H9 (cell line): ENCODE measurements at regions not wholly inside any gene's neighbourhood (a gene's known extent, or its start where the extent isn't known, plus 50 kb on each side); places are given as distances from the start of the nearest gene placed in this dataset.

Source experiments
- DNase-seq: peaks from one replicate; pipeline ENCODE4 v3.0.0-alpha.2; 2017
- H2AFZ ChIP-seq: one replicate; pipeline ENCODE4 v1.6.1; 2013; ENCODE audit warnings: mild to moderate bottlenecking, low read length, control low read depth, moderate library complexity
- H2AK5ac ChIP-seq: 2 replicates; pipeline ENCODE4 v1.6.1; 2013; ENCODE audit warnings: low read length, control low read depth, mixed read lengths; ENCODE audit not compliant: insufficient read length
- H2BK120ac ChIP-seq: one replicate; pipeline ENCODE4 v1.6.1; 2013; ENCODE audit warnings: low read depth, mild to moderate bottlenecking, low read length, control low read depth, inconsistent platforms; ENCODE audit not compliant: poor library complexity, severe bottlenecking
- H2BK12ac ChIP-seq: 2 replicates; pipeline ENCODE4 v1.6.1; 2013; ENCODE audit warnings: low read length, control low read depth, mixed read lengths, low read depth; ENCODE audit not compliant: insufficient read length
- H2BK15ac ChIP-seq: 2 replicates; pipeline ENCODE4 v1.6.1; 2013; ENCODE audit warnings: low read depth, low read length, control low read depth
- H2BK20ac ChIP-seq: one replicate; pipeline ENCODE4 v1.6.1; 2013; ENCODE audit warnings: low read depth, mild to moderate bottlenecking, low read length, control low read depth, inconsistent platforms; ENCODE audit not compliant: poor library complexity, severe bottlenecking
- H2BK5ac ChIP-seq: 2 replicates; pipeline ENCODE4 v1.6.1; 2013; ENCODE audit warnings: low read length, control low read depth, mixed read lengths; ENCODE audit not compliant: insufficient read length
- H3K14ac ChIP-seq: 2 replicates; pipeline ENCODE4 v1.6.1; 2013; ENCODE audit warnings: low read length, control low read depth; ENCODE audit not compliant: insufficient read depth
- H3K18ac ChIP-seq: 2 replicates; pipeline ENCODE4 v1.6.1; 2013; ENCODE audit warnings: low read depth, mild to moderate bottlenecking, mixed read lengths, low read length, control low read depth; ENCODE audit not compliant: insufficient read length
- H3K23ac ChIP-seq: 2 replicates; pipeline ENCODE4 v1.6.1; 2013; ENCODE audit warnings: low read length, control low read depth, mixed read lengths, low read depth; ENCODE audit not compliant: insufficient read length
- H3K23me2 ChIP-seq: 2 replicates; pipeline ENCODE4 v1.6.1; 2013; ENCODE audit warnings: low read depth, mild to moderate bottlenecking, mixed read lengths, low read length, control low read depth; ENCODE audit not compliant: insufficient read length, poor library complexity, severe bottlenecking
- H3K27ac ChIP-seq: 2 replicates; pipeline ENCODE4 v1.5.1; 2013; ENCODE audit warnings: low read length, control low read depth, mixed read lengths, low read depth; ENCODE audit not compliant: insufficient read length
- H3K27me3 ChIP-seq: 2 replicates; pipeline ENCODE4 v1.6.1; 2013; ENCODE audit warnings: low read length, control low read depth, inconsistent platforms; ENCODE audit not compliant: insufficient read depth
- H3K4ac ChIP-seq: 2 replicates; pipeline ENCODE4 v1.6.1; 2013; ENCODE audit warnings: low read depth, mild to moderate bottlenecking, control low read depth, inconsistent platforms, low read length, moderate library complexity
- H3K4me1 ChIP-seq: 2 replicates; pipeline ENCODE4 v1.6.1; 2013; ENCODE audit warnings: low read length, control low read depth, inconsistent platforms; ENCODE audit not compliant: insufficient read depth
- H3K4me2 ChIP-seq: 2 replicates; pipeline ENCODE4 v1.6.1; 2013; ENCODE audit warnings: low read length, control low read depth, mixed read lengths; ENCODE audit not compliant: insufficient read length, insufficient read depth
- H3K56ac ChIP-seq: 2 replicates; pipeline ENCODE4 v1.6.1; 2013; ENCODE audit warnings: low read depth, mild to moderate bottlenecking, mixed read lengths, low read length, control low read depth; ENCODE audit not compliant: insufficient read length
- H3K79me1 ChIP-seq: 2 replicates; pipeline ENCODE4 v1.6.1; 2013; ENCODE audit warnings: low read depth, mild to moderate bottlenecking, moderate library complexity, low read length, control low read depth, inconsistent platforms; ENCODE audit not compliant: insufficient read depth, poor library complexity, severe bottlenecking
- H3K79me2 ChIP-seq: 2 replicates; pipeline ENCODE4 v1.6.1; 2013; ENCODE audit warnings: low read length, control low read depth, inconsistent platforms; ENCODE audit not compliant: insufficient read depth
- H3K9ac ChIP-seq: 2 replicates; pipeline ENCODE4 v1.6.1; 2013; ENCODE audit warnings: low read length, control low read depth, mixed read lengths; ENCODE audit not compliant: insufficient read length; ENCODE audit errors: extremely low read depth
- H3K9me3 ChIP-seq: one replicate; pipeline ENCODE4 v1.6.1; 2013; ENCODE audit warnings: low read depth, low read length, inconsistent platforms; ENCODE audit not compliant: control insufficient read depth
- H3T11ph ChIP-seq: one replicate; pipeline ENCODE4 v1.6.1; 2013; ENCODE audit warnings: mild to moderate bottlenecking, low read length, control low read depth, inconsistent platforms
- H4K20me1 ChIP-seq: one replicate; pipeline ENCODE4 v1.6.1; 2013; ENCODE audit not compliant: control insufficient read depth, insufficient read length, insufficient read depth
- H4K5ac ChIP-seq: 2 replicates; pipeline ENCODE4 v1.6.1; 2013; ENCODE audit warnings: low read depth, mild to moderate bottlenecking, mixed read lengths, low read length, control low read depth; ENCODE audit not compliant: insufficient read length
- H4K8ac ChIP-seq: replicated peaks from 2 replicates; pipeline ENCODE4 v1.6.1; 2013; ENCODE audit warnings: low read length, control low read depth, mixed read lengths, low read depth; ENCODE audit not compliant: insufficient read length
- H4K91ac ChIP-seq: 2 replicates; pipeline ENCODE4 v1.6.1; 2013; ENCODE audit warnings: low read depth, mild to moderate bottlenecking, moderate library complexity, mixed read lengths, low read length, control low read depth; ENCODE audit not compliant: insufficient read length
- H3K27ac Mint-ChIP-seq, 3 experiments: 2 replicates in 2 of 3; 3 replicates in 1 of 3; pipeline ENCODE4 v1.8.0; 2020 to 2021; ENCODE audit warnings: mixed read lengths in 3 of 3, mild to moderate bottlenecking in 1 of 3, moderate library complexity in 1 of 3
- H3K27me3 Mint-ChIP-seq: 2 replicates; pipeline ENCODE4 v1.8.0; 2021; ENCODE audit warnings: low read depth, mild to moderate bottlenecking, moderate library complexity, mixed read lengths
- H3K36me3 Mint-ChIP-seq, 3 experiments: 2 replicates in 2 of 3; 3 replicates in 1 of 3; pipeline ENCODE4 v1.8.0; 2020 to 2021; ENCODE audit warnings: low read depth in 3 of 3, mixed read lengths in 3 of 3; ENCODE audit not compliant: insufficient read depth in 1 of 3
- H3K4me1 Mint-ChIP-seq, 2 experiments: 2 replicates each; pipeline ENCODE4 v1.8.0; 2020; ENCODE audit warnings: mixed read lengths in 2 of 2
- H3K4me3 Mint-ChIP-seq, 2 experiments: 2 replicates in 1 of 2; 3 replicates in 1 of 2; pipeline ENCODE4 v1.8.0; 2020 to 2021; ENCODE audit warnings: mild to moderate bottlenecking in 2 of 2, mixed read lengths in 2 of 2, moderate library complexity in 1 of 2
- H3K9me3 Mint-ChIP-seq, 2 experiments: 2 replicates in 1 of 2; 3 replicates in 1 of 2; pipeline ENCODE4 v1.8.0; 2020; ENCODE audit warnings: mild to moderate bottlenecking in 2 of 2, mixed read lengths in 2 of 2, moderate library complexity in 1 of 2
- WGBS: extraction: QIAGEN DNeasy Blood & Tissue Kit; methylation state at CpG from one replicate; pipeline ENCODE4 v1.1.7; 2013; ENCODE audit warnings: missing lambda C conversion rate, low lambda C conversion rate, mixed read lengths; ENCODE audit not compliant: insufficient read length; ENCODE audit errors: extremely low coverage; 5-methylcytosine and 5-hydroxymethylcytosine counted together
- TF ChIP-seq, protein P1 (sequence below): fragments of 200-600 bp; sonication (generic); conservative IDR thresholded peaks from 3 replicates; pipeline ENCODE4 v1.8.0; 2021; ENCODE audit warnings: antibody characterized with exemption, mild to moderate bottlenecking

DNA sequence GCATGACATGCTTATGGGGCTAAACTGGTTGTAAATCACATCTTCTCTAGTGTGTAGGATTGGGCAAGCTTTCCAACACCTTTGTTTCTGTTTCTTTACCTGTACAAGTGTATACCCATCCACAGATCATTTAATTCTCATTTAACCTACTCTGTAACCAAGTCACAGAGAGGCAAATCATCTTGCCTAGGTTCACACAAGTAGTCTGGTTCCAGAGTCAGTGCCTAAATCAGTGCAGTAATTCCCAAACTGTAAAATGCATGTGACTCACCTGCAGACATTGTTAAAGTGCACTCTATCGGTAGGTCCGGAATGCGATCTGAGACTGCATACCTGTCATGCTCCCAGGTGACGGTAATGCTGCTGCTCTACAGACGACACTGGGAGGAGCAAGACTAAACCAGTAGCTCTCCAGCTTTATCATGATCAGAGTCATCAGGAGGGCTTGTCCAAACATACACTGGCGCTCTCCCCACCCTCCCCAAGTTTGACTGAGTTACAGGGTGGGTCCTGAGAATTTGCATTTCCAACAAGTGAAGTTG, 107.9 kb upstream of the FREM1 start:
- no peaks in the 10 kb centered on the region for H3K27me3 ChIP-seq
- Mint-ChIP-seq H3K4me1 (no peaks in the 10 kb centered on the region), H3K27ac (no peak overlapping the region), H3K36me3 (no peaks in the 10 kb centered on the region), H3K4me3 (no peak overlapping the region), H3K27me3 (no peaks in the 10 kb centered on the region), H3K9me3 (no peaks in the 10 kb centered on the region)
- H3K56ac ChIP-seq: no peak overlapping the region
- H2AK5ac ChIP-seq: no peak overlapping the region
- H2BK12ac ChIP-seq: no peak overlapping the region
- no peak overlapping the region for H4K91ac ChIP-seq
- H3K4ac ChIP-seq: no peak overlapping the region
- no peak overlapping the region for H2AFZ ChIP-seq
- no CpG with 5 or more reads among the region's 6 CpGs for WGBS
- TF ChIP-seq, protein P1, sequence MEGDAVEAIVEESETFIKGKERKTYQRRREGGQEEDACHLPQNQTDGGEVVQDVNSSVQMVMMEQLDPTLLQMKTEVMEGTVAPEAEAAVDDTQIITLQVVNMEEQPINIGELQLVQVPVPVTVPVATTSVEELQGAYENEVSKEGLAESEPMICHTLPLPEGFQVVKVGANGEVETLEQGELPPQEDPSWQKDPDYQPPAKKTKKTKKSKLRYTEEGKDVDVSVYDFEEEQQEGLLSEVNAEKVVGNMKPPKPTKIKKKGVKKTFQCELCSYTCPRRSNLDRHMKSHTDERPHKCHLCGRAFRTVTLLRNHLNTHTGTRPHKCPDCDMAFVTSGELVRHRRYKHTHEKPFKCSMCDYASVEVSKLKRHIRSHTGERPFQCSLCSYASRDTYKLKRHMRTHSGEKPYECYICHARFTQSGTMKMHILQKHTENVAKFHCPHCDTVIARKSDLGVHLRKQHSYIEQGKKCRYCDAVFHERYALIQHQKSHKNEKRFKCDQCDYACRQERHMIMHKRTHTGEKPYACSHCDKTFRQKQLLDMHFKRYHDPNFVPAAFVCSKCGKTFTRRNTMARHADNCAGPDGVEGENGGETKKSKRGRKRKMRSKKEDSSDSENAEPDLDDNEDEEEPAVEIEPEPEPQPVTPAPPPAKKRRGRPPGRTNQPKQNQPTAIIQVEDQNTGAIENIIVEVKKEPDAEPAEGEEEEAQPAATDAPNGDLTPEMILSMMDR: no peak
- no peak overlapping the region for H2BK5ac ChIP-seq
- H3K4me1 ChIP-seq: no peaks in the 10 kb centered on the region
- H3T11ph ChIP-seq: no peak overlapping the region
- no peak overlapping the region for H3K9ac ChIP-seq
- no peak overlapping the region for H2BK15ac ChIP-seq
- H3K79me2 ChIP-seq: no peaks in the 10 kb centered on the region
- no peak for DNase-seq
- no peaks in the 10 kb centered on the region for H3K9me3 ChIP-seq
- H2BK120ac ChIP-seq: no peak overlapping the region
- H3K27ac ChIP-seq: no peak overlapping the region
- H3K4me2 ChIP-seq: no peak overlapping the region
- no peak overlapping the region for H3K14ac ChIP-seq
- H4K8ac ChIP-seq: no peak overlapping the region
- H4K20me1 ChIP-seq: no peaks in the 10 kb centered on the region
- H2BK20ac ChIP-seq: no peak overlapping the region
- no peaks in the 10 kb centered on the region for H3K79me1 ChIP-seq
- no peak overlapping the region for H4K5ac ChIP-seq
- no peak overlapping the region for H3K18ac ChIP-seq
- H3K23ac ChIP-seq: no peak overlapping the region
- no peaks in the 10 kb centered on the region for H3K23me2 ChIP-seq
